SK-N-SH (cell line): ENCODE measurements at regions not wholly inside any gene's neighbourhood (a gene's known extent, or its start where the extent isn't known, plus 50 kb on each side); places are given as distances from the start of the nearest gene placed in this dataset.

Experiments used
- CTCF ChIA-PET: fragments of 300-600, 350-600 bp; formaldehyde crosslinking; extraction: SDS; loops from one replicate; lab custom pipeline; 2021; lab: Yijun Ruan, JAX
- POLR2A ChIA-PET: fragments of 350-600 bp; sonication (Branson Sonifier 250); formaldehyde crosslinking; extraction: SDS; loops from one replicate; lab custom pipeline; 2020; ENCODE audit warnings: antibody characterized with exemption, inconsistent platforms; lab: Yijun Ruan, JAX
- DNase-seq: peaks from one replicate; pipeline ENCODE4 v3.0.0; 2012
- H2AFZ ChIP-seq: fragments of 200-600 bp; sonication (generic); 2 replicates; pipeline ENCODE4 v1.8.1; 2016; ENCODE audit warnings: antibody characterized with exemption, mild to moderate bottlenecking, low read depth
- H3F3A ChIP-seq: fragments of 200-600 bp; sonication (generic); replicated peaks from 2 replicates; pipeline ENCODE3; 2016; ENCODE audit warnings: antibody characterized with exemption, mild to moderate bottlenecking; ENCODE audit not compliant: insufficient read depth
- H3K27ac ChIP-seq, 2 experiments: fragments of 200-500 bp in 1 of 2; fragments of 200-600 bp in 1 of 2; sonication (Bioruptor generic) in 1 of 2; sonication (generic), shearing (Covaris generic) in 1 of 2; 2 replicates each; pipeline versions ENCODE4 v1.5.1 to v1.6.1; 2014 to 2016; ENCODE audit warnings: low read depth in 2 of 2, inconsistent platforms in 1 of 2, low read length in 1 of 2, mild to moderate bottlenecking in 1 of 2, mixed read lengths in 1 of 2
- H3K27me3 ChIP-seq: fragments of 200-600 bp; sonication (generic), shearing (Covaris generic); 2 replicates; pipeline ENCODE4 v1.6.1; 2016; ENCODE audit warnings: mixed run types; ENCODE audit not compliant: insufficient read depth
- H3K36me3 ChIP-seq, 2 experiments: fragments of 200-500 bp in 1 of 2; fragments of 200-600 bp in 1 of 2; sonication (Bioruptor generic) in 1 of 2; sonication (generic) in 1 of 2; replicated peaks in 1 of 2; 2 replicates each; pipeline versions ENCODE3 to v1.5.1; 2014 to 2016; ENCODE audit warnings: low read length in 1 of 2, mild to moderate bottlenecking in 1 of 2; ENCODE audit not compliant: insufficient read depth in 2 of 2, control insufficient read depth in 1 of 2
- H3K4me1 ChIP-seq, 2 experiments: fragments of 200-500 bp in 1 of 2; fragments of 200-600 bp in 1 of 2; sonication (Bioruptor generic) in 1 of 2; sonication (generic), shearing (Covaris generic) in 1 of 2; 2 replicates each; pipeline versions ENCODE4 v1.5.1 to v1.6.1; 2014 to 2016; ENCODE audit warnings: low read depth in 1 of 2, low read length in 1 of 2, mixed run types in 1 of 2; ENCODE audit not compliant: insufficient read depth in 2 of 2, control insufficient read depth in 1 of 2
- H3K4me2 ChIP-seq: fragments of 200-600 bp; sonication (generic), shearing (Covaris generic); 2 replicates; pipeline ENCODE4 v1.6.1; 2017; ENCODE audit warnings: mixed run types
- H3K4me3 ChIP-seq, 2 experiments: fragments of 200-500 bp in 1 of 2; fragments of 200-600 bp in 1 of 2; sonication (Bioruptor generic) in 1 of 2; sonication (generic), shearing (Covaris generic) in 1 of 2; 2 replicates each; pipeline versions ENCODE4 v1.5.1 to v1.8.1; 2014 to 2016; ENCODE audit warnings: low read depth in 2 of 2, inconsistent platforms in 1 of 2, low read length in 1 of 2, mild to moderate bottlenecking in 1 of 2, mixed read lengths in 1 of 2, moderate library complexity in 1 of 2
- H3K79me2 ChIP-seq: fragments of 200-600 bp; sonication (generic); 2 replicates; pipeline ENCODE4 v1.8.1; 2017; ENCODE audit warnings: mild to moderate bottlenecking; ENCODE audit not compliant: insufficient read depth
- H3K9ac ChIP-seq: fragments of 200-600 bp; sonication (generic); 2 replicates; pipeline ENCODE4 v1.6.1; 2017; ENCODE audit warnings: mixed run types
- H3K9me2 ChIP-seq: fragments of 200-600 bp; sonication (generic); 2 replicates; pipeline ENCODE4 v1.6.1; 2017; ENCODE audit warnings: mixed run types
- H3K9me3 ChIP-seq: fragments of 200-600 bp; sonication (generic); 2 replicates; pipeline ENCODE4 v1.6.1; 2017; ENCODE audit warnings: mixed run types, mild to moderate bottlenecking, moderate library complexity
- H4K20me1 ChIP-seq: fragments of 200-600 bp; sonication (generic); 2 replicates; pipeline ENCODE4 v1.6.1; 2017; ENCODE audit warnings: mild to moderate bottlenecking, mixed run types; ENCODE audit not compliant: insufficient read depth
- CTCF ChIP-seq: fragments of 200-600 bp; sonication (generic); IDR thresholded peaks from 2 replicates; pipeline ENCODE4 v1.6.1; 2017; ENCODE audit warnings: antibody characterized with exemption, mild to moderate bottlenecking, moderate library complexity
- ELF1 ChIP-seq: IDR thresholded peaks from 2 replicates; pipeline ENCODE4 v1.4.0; 2012
- EP300 ChIP-seq, 2 experiments: IDR thresholded peaks; 2 replicates each; pipeline versions ENCODE4 v1.4.0 to v1.6.1; 2012; ENCODE audit warnings: borderline replicate concordance in 1 of 2, low read depth in 1 of 2, low read length in 1 of 2
- EZH2phosphoT487 ChIP-seq: fragments of 200-600 bp; sonication (generic); IDR thresholded peaks from 2 replicates; pipeline ENCODE4 v1.6.1; 2017; ENCODE audit warnings: low read depth, mixed run types, mild to moderate bottlenecking, antibody characterized with exemption, moderate library complexity, borderline replicate concordance
- FOXJ3 ChIP-seq: sonication (generic); formaldehyde crosslinking; IDR thresholded peaks from 2 replicates; pipeline ENCODE4 v1.5.1; 2020; ENCODE audit warnings: mild to moderate bottlenecking, missing genetic modification reagents
- GABPA ChIP-seq: IDR thresholded peaks from 2 replicates; pipeline ENCODE4 v1.4.0; 2012; ENCODE audit warnings: low read depth, mild to moderate bottlenecking
- JUND ChIP-seq: IDR thresholded peaks from 2 replicates; pipeline ENCODE4 v1.4.0; 2012
- MAX ChIP-seq: IDR thresholded peaks from 2 replicates; pipeline ENCODE4 v1.4.0; 2012; ENCODE audit warnings: low read depth
- MXI1 ChIP-seq: IDR thresholded peaks from 2 replicates; pipeline ENCODE4 v1.6.1; 2012; ENCODE audit warnings: mild to moderate bottlenecking, low read depth, low read length, improper control_type of control experiment
- NRF1 ChIP-seq: IDR thresholded peaks from 2 replicates; pipeline ENCODE4 v1.6.1; 2012; ENCODE audit warnings: low read depth, mild to moderate bottlenecking, low read length
- POLR2AphosphoS5 ChIP-seq: IDR thresholded peaks from 2 replicates; pipeline ENCODE4 v1.6.1; 2012; ENCODE audit warnings: low read depth, low read length
- RAD21 ChIP-seq: IDR thresholded peaks from 2 replicates; pipeline ENCODE4 v1.6.1; 2012; ENCODE audit warnings: mild to moderate bottlenecking, low read length
- RCOR1 ChIP-seq: fragments of 150-350 bp; IDR thresholded peaks from 2 replicates; pipeline ENCODE4 v1.6.1; 2017; ENCODE audit warnings: antibody characterized with exemption, low read length
- RXRA ChIP-seq: IDR thresholded peaks from 2 replicates; pipeline ENCODE4 v1.4.0; 2012; ENCODE audit warnings: low read depth, mild to moderate bottlenecking, borderline replicate concordance
- SMC3 ChIP-seq: IDR thresholded peaks from 2 replicates; pipeline ENCODE4 v1.6.1; 2012; ENCODE audit warnings: low read depth, low read length, improper control_type of control experiment
- TCF12 ChIP-seq: IDR thresholded peaks from 2 replicates; pipeline ENCODE4 v1.4.0; 2012
- YY1 ChIP-seq: IDR thresholded peaks from 2 replicates; pipeline ENCODE4 v1.4.0; 2012; ENCODE audit warnings: low read depth, mild to moderate bottlenecking
- ZBTB33 ChIP-seq: IDR thresholded peaks from 2 replicates; pipeline ENCODE4 v1.4.0; 2012; ENCODE audit warnings: low read depth, borderline replicate concordance

GRCh38 chr7:125876431-125876830, 946.8 kb upstream of the POT1 start:
- no peak for TF ChIP-seq EZH2phosphoT487
- no peak for TF ChIP-seq NRF1
- no peak for TF ChIP-seq EP300 (IDR thresholded peaks at IDR 0.05; ENCODE audit: borderline replicate concordance in 1 of 2, low read depth in 1 of 2, low read length in 1 of 2)
- TF ChIP-seq FOXJ3 (CRISPR knock-in tag), result no peak
- TF ChIP-seq POLR2AphosphoS5, result no peak
- TF ChIP-seq RCOR1, result no peak
- no peak for TF ChIP-seq YY1
- TF ChIP-seq SMC3, result no peak
- TF ChIP-seq, all 33 proteins: peak for 0
- DNase-seq, result no peak
- H3K9ac ChIP-seq, result no peak overlapping the region
- H3K27ac ChIP-seq, result no peak overlapping the region
- no peaks in the 10 kb centered on the region for H4K20me1 ChIP-seq
- POLR2A ChIA-PET, result no interaction called here
- H3K9me3 ChIP-seq, result no peaks in the 10 kb centered on the region; the same call in 1 of the 2 replicates
- no peaks in the 10 kb centered on the region for H3K4me1 ChIP-seq
- H3K79me2 ChIP-seq, result no peaks in the 10 kb centered on the region
- CTCF ChIA-PET, result no interaction called here
- H3K36me3 ChIP-seq, result no peaks in the 10 kb centered on the region
- no peaks in the 10 kb centered on the region for H3K27me3 ChIP-seq
- H3K4me3 ChIP-seq, result no peak overlapping the region
- no peak overlapping the region for H2AFZ ChIP-seq
- 0 out of 2 replicates have a peak, but pooled peaks cover 3% of the 10 kb centered on the region for H3K9me2 ChIP-seq
- H3F3A ChIP-seq, result no peaks in the 10 kb centered on the region
- no peak overlapping the region for H3K4me2 ChIP-seq

- CTCF ChIA-PET, result interaction anchor here (1.2 kb wide), 1 partner anchor 35 kb away, joined by 3 read pairs; no protein-coding TSS in a partner anchor
- H3K36me3 ChIP-seq, result no peaks in the 10 kb centered on the region
- no peak overlapping the region for H3K27ac ChIP-seq
- no peaks in the 10 kb centered on the region for H3K4me1 ChIP-seq
- H3K9me2 ChIP-seq, result no peaks in the 10 kb centered on the region
- H3K27me3 ChIP-seq, result no peaks in the 10 kb centered on the region
- DNase-seq, result no peak
- no peak overlapping the region for H2AFZ ChIP-seq
- TF ChIP-seq MAX (no peak), JUND (no peak), EP300 (IDR thresholded peaks at IDR 0.05; ENCODE audit: borderline replicate concordance in 1 of 2, low read depth in 1 of 2, low read length in 1 of 2) (no peak), MXI1 (no peak), TCF12 (no peak), GABPA (no peak), RXRA (no peak), YY1 (no peak), RAD21 (no peak), ELF1 (no peak), ZBTB33 (no peak), CTCF (no peak)
- no peaks in the 10 kb centered on the region for H4K20me1 ChIP-seq
- no peak overlapping the region for H3K4me3 ChIP-seq
- H3K79me2 ChIP-seq, result no peaks in the 10 kb centered on the region
- H3K9me3 ChIP-seq, result 0 out of 2 replicates have a peak, but pooled peaks cover 5% of the 10 kb centered on the region
- H3K4me2 ChIP-seq, result no peak overlapping the region
- H3K9ac ChIP-seq, result no peak overlapping the region
- POLR2A ChIA-PET, result no interaction called here
- no peaks in the 10 kb centered on the region for H3F3A ChIP-seq
Observed at GRCh38 chr7:125871431-125871830, 941.8 kb upstream of the POT1 start.
